Ovary (tissue), 3 donors: ENCODE measurements at regions not wholly inside any gene's neighbourhood (a gene's known extent, or its start where the extent isn't known, plus 50 kb on each side); places are given as distances from the start of the nearest gene placed in this dataset.

ENCODE experiments used
- CTCF ChIP-seq, 3 donors: fragments of 450-650 bp in 2 of 3; fragments of 200-600 bp in 1 of 3; IDR thresholded peaks; one replicate each; pipeline versions ENCODE4 v1.5.1 to v1.8.0; 2016 to 2022; ENCODE audit warnings: antibody characterized with exemption in 3 of 3, mild to moderate bottlenecking in 1 of 3
- EP300 ChIP-seq: sonication (generic); formaldehyde crosslinking; IDR thresholded peaks from one replicate; pipeline ENCODE4 v1.6.1; 2017; ENCODE audit warnings: antibody characterized with exemption
- POLR2A ChIP-seq: fragments of 450-650 bp; IDR thresholded peaks from one replicate; pipeline ENCODE4 v1.6.1; 2017; ENCODE audit warnings: antibody characterized with exemption, mild to moderate bottlenecking, moderate library complexity
- donor health status: DM: no; HTN: no; CAD: no.

- TF ChIP-seq CTCF (IDR thresholded peaks at IDR 0.05) = no peak
- TF ChIP-seq POLR2A = no peak
- TF ChIP-seq EP300 = no peak
Observed at GRCh38 chr4:1489639-1489995, 83.4 kb upstream of the NKX1-1 start.
